ENCODE measurements at regions not wholly inside any gene's neighbourhood (a gene's known extent, or its start where the extent isn't known, plus 50 kb on each side); places are given as distances from the start of the nearest gene placed in this dataset.
"Not testable (repeated sequence)": the region's sequence is repeated elsewhere in the genome, so short reads cannot be mapped to it uniquely, and the experiment has no call there.

DNA sequence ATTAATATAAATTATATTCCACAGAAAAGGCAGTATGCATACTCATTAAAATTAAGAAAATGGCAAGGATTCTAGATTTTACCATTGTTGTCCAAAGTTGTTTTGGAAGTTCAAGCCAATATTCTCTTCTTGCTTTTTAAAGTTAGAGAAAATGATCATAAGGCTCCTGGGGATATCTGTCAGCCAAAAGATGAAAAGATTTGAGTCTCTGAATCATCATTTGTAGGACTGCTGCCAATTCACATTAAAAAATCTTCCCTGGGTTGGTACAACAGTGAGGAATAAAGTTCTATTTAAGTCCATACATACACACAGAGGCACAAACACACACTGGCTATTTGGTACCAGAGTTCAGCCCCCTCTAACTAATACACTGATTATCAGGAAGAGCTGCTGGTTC is 620.1 kb downstream of the COL12A1 start:
- H3K4me3 ChIP-seq, result no peak overlapping the region
- no peaks in the 10 kb centered on the region for H3K9me3 ChIP-seq
- no peaks in the 10 kb centered on the region for H3K4me1 ChIP-seq
- no peak for TF ChIP-seq Cebpa-rat (IDR thresholded peaks at IDR 0.05)
- H3K9ac ChIP-seq, result no peak overlapping the region
- no peak overlapping the region for H3K4me2 ChIP-seq
- H3K27me3 ChIP-seq, result no peaks in the 10 kb centered on the region
- no peaks in the 10 kb centered on the region for H3K36me3 ChIP-seq
- no peaks in the 10 kb centered on the region for H4K20me1 ChIP-seq
- no peak overlapping the region for H3K27ac ChIP-seq

DNA sequence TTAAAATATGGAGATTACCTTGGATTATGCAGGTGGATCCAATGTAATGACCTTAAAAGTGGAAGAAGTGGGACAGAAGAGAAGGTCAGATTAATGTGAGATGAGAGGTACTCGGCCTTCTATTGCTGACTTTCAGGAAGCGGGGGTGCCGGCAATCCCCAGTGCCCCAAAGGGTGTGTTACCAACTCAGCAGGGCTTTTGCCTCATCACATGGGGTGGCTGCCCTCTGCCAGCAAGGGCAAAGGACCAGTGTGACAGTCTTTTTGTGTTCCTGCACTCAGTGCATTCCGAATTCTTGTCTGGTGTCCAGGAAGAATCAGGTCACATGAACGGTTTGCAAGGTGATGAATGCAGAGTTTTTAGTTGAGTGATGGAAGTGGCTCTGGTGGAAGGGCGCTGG is 624.2 kb downstream of the COL12A1 start:
- H3K27me3 ChIP-seq, result no peaks in the 10 kb centered on the region
- H3K4me3 ChIP-seq, result no peak overlapping the region
- H4K20me1 ChIP-seq, result no peaks in the 10 kb centered on the region
- H3K4me1 ChIP-seq, result peaks cover 14% of the 10 kb centered on the region; the same call in 1 of the 2 replicates
- no peak overlapping the region for H3K9ac ChIP-seq
- no peak for TF ChIP-seq Cebpa-rat (IDR thresholded peaks at IDR 0.05)
- H3K9me3 ChIP-seq, result no peaks in the 10 kb centered on the region
- no peak overlapping the region for H3K27ac ChIP-seq
- no peak overlapping the region for H3K4me2 ChIP-seq
- no peaks in the 10 kb centered on the region for H3K36me3 ChIP-seq

DNA sequence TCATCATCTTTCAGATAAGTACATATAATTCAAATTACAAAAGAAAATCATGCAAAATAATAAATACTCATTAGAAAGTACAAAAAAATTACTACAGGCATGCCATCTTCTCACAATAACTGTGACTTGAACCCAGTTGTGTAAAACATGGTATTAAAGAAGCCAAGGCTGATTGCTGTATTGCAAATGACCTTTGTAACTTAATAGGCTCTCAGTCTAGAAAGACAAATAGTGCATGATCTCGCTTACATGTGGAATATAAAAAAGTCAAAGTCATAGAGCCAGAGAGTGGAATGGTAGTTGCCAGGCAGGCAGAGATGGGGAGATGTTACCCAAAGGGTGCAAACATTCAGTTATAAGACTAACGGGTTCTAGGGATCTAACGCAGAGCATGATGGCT is 626.1 kb downstream of the COL12A1 start:
- no peak for TF ChIP-seq Cebpa-rat (IDR thresholded peaks at IDR 0.05)
- Histone ChIP-seq H3K4me1 (peaks cover 14% of the 10 kb centered on the region; the same call in 1 of the 2 replicates), H3K4me2 (no peak overlapping the region), H3K27me3 (no peaks in the 10 kb centered on the region), H3K27ac (no peak overlapping the region), H3K9ac (no peak overlapping the region), H4K20me1 (no peaks in the 10 kb centered on the region), H3K36me3 (no peaks in the 10 kb centered on the region), H3K9me3 (no peaks in the 10 kb centered on the region), H3K4me3 (no peak overlapping the region)

DNA sequence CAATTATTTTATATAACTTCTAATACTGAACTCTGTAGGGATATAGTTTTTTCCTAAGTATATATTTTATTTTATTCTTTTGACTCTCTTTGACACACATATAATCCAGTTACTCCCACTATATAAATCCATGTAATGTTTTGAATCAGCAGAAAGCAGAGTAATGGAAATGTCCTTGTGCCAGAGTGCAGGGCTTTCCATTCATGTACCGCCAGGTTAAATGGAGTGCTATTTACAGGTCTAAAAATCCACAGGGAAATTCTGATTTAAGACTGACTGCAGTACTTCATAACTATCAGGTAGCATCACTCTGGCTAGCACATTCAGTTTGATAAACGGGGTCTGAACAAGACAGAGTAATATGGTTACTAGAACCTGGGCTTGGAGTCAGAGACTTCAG is 626.8 kb downstream of the COL12A1 start:
- Histone ChIP-seq H3K4me3 (no peak overlapping the region), H4K20me1 (no peaks in the 10 kb centered on the region), H3K27ac (no peak overlapping the region), H3K4me2 (no peak overlapping the region), H3K9ac (no peak overlapping the region), H3K4me1 (peaks cover 14% of the 10 kb centered on the region; the same call in 1 of the 2 replicates), H3K36me3 (no peaks in the 10 kb centered on the region), H3K9me3 (no peaks in the 10 kb centered on the region), H3K27me3 (no peaks in the 10 kb centered on the region)
- no peak for TF ChIP-seq Cebpa-rat (IDR thresholded peaks at IDR 0.05)

DNA sequence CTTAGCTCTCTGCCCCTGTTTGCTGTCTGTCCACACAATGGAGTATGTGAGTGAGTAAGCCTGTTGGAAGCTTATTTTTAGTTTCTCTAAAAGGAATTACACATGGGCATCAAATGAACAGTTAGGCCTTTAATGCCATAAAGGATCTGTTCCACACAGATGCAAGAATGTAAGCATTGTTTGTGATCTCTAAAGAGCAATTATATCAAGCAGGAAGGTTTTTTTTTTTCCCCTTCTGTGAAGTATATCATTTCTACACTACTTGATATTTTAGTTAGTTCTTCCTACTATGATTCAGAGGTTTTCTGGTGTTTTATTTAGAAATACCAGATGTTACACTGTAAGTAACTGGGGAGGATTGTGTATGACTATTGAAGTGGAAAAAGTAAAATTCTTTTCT is 627.5 kb downstream of the COL12A1 start:
- no peak overlapping the region for H3K4me3 ChIP-seq
- no peak overlapping the region for H3K4me2 ChIP-seq
- H3K27ac ChIP-seq, result no peak overlapping the region
- no peaks in the 10 kb centered on the region for H3K27me3 ChIP-seq
- no peaks in the 10 kb centered on the region for H3K9me3 ChIP-seq
- peaks cover 14% of the 10 kb centered on the region; the same call in 1 of the 2 replicates for H3K4me1 ChIP-seq
- H3K36me3 ChIP-seq, result no peaks in the 10 kb centered on the region
- TF ChIP-seq Cebpa-rat (IDR thresholded peaks at IDR 0.05), result no peak
- no peak overlapping the region for H3K9ac ChIP-seq
- H4K20me1 ChIP-seq, result no peaks in the 10 kb centered on the region

DNA sequence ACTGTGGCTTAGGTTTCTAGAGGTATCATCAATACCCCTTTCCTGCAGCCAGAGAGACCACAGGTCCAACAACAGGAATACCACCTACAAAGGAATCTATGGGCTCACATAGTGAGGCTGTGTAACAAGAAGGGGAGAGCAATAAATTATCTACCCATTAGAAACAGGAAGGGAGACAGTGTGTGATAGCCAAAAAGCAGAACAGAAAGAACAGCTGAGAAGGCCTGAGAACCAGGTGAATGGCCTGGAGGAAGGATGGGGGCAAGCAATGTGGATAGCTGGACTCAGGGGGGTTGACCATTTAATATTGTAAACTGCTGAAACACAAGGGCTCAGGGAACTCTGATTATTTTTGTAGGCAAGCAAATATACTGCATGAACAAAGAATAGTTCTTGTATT is 628.2 kb downstream of the COL12A1 start:
- Histone ChIP-seq H3K4me1 (peaks cover 14% of the 10 kb centered on the region; the same call in 1 of the 2 replicates), H3K4me2 (no peak overlapping the region; the same call in 1 of the 2 replicates), H3K27me3 (no peaks in the 10 kb centered on the region), H3K9me3 (no peaks in the 10 kb centered on the region), H3K9ac (no peak overlapping the region), H3K36me3 (no peaks in the 10 kb centered on the region), H4K20me1 (no peaks in the 10 kb centered on the region), H3K27ac (no peak overlapping the region), H3K4me3 (no peak overlapping the region)
- TF ChIP-seq Cebpa-rat (IDR thresholded peaks at IDR 0.05), result no peak

DNA sequence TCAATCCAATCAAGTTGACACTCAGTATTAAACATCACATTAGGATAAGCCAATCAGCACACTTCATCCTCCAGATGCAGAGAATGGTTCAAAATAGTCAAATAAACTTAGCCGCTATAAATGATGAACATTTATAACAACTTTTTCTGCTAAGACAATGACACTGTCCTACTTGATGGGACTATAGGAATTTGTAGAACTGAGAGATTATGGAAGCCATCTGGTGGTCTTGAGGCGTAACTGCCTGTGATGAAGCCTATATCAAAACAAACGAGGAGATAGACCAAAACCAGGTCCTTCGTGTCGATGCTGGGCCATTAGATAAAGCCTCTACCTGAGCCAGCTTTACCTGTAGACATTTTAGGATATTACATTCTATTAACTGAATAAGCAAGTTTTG is 631.1 kb downstream of the COL12A1 start:
- TF ChIP-seq Cebpa-rat (IDR thresholded peaks at IDR 0.05), result no peak
- no peak overlapping the region for H3K4me3 ChIP-seq
- H3K9ac ChIP-seq, result no peak overlapping the region
- H3K36me3 ChIP-seq, result no peaks in the 10 kb centered on the region
- H3K27me3 ChIP-seq, result no peaks in the 10 kb centered on the region
- H3K4me2 ChIP-seq, result no peak overlapping the region
- peaks cover 14% of the 10 kb centered on the region; the same call in 1 of the 2 replicates for H3K4me1 ChIP-seq
- no peak overlapping the region for H3K27ac ChIP-seq
- H3K9me3 ChIP-seq, result no peaks in the 10 kb centered on the region
- H4K20me1 ChIP-seq, result no peaks in the 10 kb centered on the region

DNA sequence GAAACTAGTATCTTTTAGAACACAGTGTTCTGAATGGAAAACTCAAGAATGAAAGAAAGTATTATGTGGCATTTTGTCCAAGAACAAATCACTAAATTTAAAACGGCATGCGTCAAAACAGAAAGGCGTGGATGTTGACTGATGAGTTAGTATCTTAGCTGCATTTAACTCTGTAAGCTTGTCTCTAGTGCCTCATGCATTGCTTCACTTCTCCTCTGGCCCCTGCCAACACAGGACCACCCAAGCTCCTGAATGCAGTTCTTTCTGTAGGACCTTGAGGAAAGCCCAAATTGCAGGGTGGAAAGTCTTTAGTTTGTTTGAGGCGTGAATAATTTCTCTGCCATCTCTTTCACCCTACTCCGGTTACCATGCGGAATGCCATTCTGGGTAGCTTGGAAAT is 632.2 kb downstream of the COL12A1 start:
- H3K9me3 ChIP-seq, result no peaks in the 10 kb centered on the region
- H3K4me3 ChIP-seq, result no peak overlapping the region
- TF ChIP-seq Cebpa-rat (IDR thresholded peaks at IDR 0.05), result no peak
- H4K20me1 ChIP-seq, result no peaks in the 10 kb centered on the region
- H3K9ac ChIP-seq, result no peak overlapping the region
- no peaks in the 10 kb centered on the region for H3K36me3 ChIP-seq
- H3K27ac ChIP-seq, result no peak overlapping the region
- no peaks in the 10 kb centered on the region for H3K27me3 ChIP-seq
- peaks cover 12% of the 10 kb centered on the region; the same call in 1 of the 2 replicates for H3K4me1 ChIP-seq
- no peak overlapping the region for H3K4me2 ChIP-seq

DNA sequence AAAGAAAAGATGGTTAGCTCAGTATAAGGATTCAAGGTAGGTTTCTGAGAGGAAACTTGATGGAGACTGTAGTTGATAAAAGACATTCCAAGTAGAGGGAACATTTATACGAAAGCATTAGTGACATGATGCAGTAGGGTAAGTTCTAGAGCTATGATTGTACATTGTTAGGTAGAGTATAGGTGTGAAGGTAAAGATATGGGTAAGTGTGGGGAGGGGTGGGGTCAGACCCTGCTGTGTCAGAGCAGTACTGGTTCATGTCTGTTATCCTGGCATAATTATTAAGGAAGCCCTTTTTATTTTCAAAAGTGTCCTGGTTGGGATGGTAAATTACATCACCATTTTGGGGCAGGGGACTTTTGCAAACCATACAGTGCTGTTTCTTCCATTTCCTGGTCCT is 635.8 kb downstream of the COL12A1 start:
- H3K27me3 ChIP-seq, result no peaks in the 10 kb centered on the region
- H3K4me2 ChIP-seq, result no peak overlapping the region
- H3K36me3 ChIP-seq, result no peaks in the 10 kb centered on the region
- no peak overlapping the region for H3K4me3 ChIP-seq
- H3K27ac ChIP-seq, result no peak overlapping the region
- H3K4me1 ChIP-seq, result no peaks in the 10 kb centered on the region
- no peak overlapping the region for H3K9ac ChIP-seq
- TF ChIP-seq Cebpa-rat (IDR thresholded peaks at IDR 0.05), result no peak
- no peaks in the 10 kb centered on the region for H3K9me3 ChIP-seq
- no peaks in the 10 kb centered on the region for H4K20me1 ChIP-seq

DNA sequence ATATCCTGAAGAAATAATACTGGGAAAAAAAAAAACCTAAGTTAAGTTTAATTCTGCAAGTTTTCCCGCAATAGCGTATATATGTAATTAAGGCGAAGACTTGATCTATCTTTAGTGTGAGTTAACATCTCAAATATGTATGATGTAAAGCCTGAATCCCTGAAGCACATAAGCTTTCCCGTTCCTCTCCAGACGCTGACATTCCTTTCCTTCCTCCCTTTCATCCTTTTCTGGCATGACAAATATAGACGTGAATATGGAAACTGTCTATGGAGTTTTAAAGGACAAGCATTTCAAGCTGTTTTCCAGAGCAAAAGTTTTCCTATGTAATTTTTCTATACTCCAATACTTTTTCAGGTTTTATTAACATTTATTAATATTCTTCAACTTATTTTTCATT is 637.0 kb downstream of the COL12A1 start:
- Histone ChIP-seq H3K36me3 (no peaks in the 10 kb centered on the region), H3K9ac (no peak overlapping the region), H3K4me2 (no peak overlapping the region), H3K4me1 (no peaks in the 10 kb centered on the region), H3K27ac (no peak overlapping the region), H3K4me3 (no peak overlapping the region), H4K20me1 (no peaks in the 10 kb centered on the region), H3K27me3 (no peaks in the 10 kb centered on the region), H3K9me3 (no peaks in the 10 kb centered on the region)
- no peak for TF ChIP-seq Cebpa-rat (IDR thresholded peaks at IDR 0.05)

DNA sequence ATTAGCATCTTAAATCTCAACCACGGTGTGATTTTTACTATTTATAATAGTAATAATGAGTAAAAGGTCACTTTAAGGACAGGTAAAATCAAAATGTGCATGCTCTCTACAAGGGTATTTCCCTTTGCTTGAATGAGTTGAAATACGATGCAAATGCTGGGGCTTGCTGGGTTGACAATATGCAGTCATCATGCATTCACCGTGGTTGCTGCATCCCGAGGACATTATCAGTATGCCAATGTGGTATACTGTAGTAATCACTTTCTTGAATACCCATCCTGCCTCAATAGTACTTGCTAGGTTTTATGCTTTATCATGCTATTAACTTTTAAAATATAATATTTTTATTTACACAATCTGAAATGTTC is 637.9 kb downstream of the COL12A1 start:
- H3K4me3 ChIP-seq, H3K9me3 ChIP-seq, H3K27ac ChIP-seq, H3K9ac ChIP-seq, H3K36me3 ChIP-seq, H4K20me1 ChIP-seq, H3K4me2 ChIP-seq, H3K4me1 ChIP-seq, H3K27me3 ChIP-seq: not testable (repeated sequence)

Measured in BLaER1 (cell line).